B cell (primary cell): ENCODE measurements at regions not wholly inside any gene's neighbourhood (a gene's known extent, or its start where the extent isn't known, plus 50 kb on each side); places are given as distances from the start of the nearest gene placed in this dataset.

ENCODE experiments used
- ATAC-seq: fragments of 200-7000 bp; cut with Tn5 transposase; one replicate; pipeline ENCODE4 v1.10.0; 2021; ENCODE audit warnings: low read depth, mild to moderate bottlenecking, moderate number of reproducible peaks, moderate library complexity
- CTCF ChIA-PET: fragments of 350-600 bp; sonication (Branson Sonifier 250); formaldehyde crosslinking; loops from one replicate; lab custom pipeline; 2021; ENCODE audit warnings: antibody characterized with exemption, inconsistent platforms; lab: Charles Lee
- POLR2A ChIA-PET: fragments of 350-600 bp; sonication (Branson Sonifier 250); formaldehyde crosslinking; loops from one replicate; lab custom pipeline; 2021; ENCODE audit warnings: antibody characterized with exemption; lab: Charles Lee
- DNase-seq: peaks from one replicate; pipeline ENCODE4 v3.0.0; 2013
- H2AFZ ChIP-seq: 2 replicates; pipeline ENCODE4 v1.6.1; 2012; ENCODE audit warnings: mild to moderate bottlenecking, low read depth, low read length; ENCODE audit not compliant: insufficient read depth, poor library complexity, severe bottlenecking
- H3K27ac ChIP-seq, 2 donors: 1 replicate in 1 of 2; 2 replicates in 1 of 2; pipeline ENCODE4 v1.5.1; 2012 to 2013; ENCODE audit warnings: low read length in 2 of 2, mild to moderate bottlenecking in 2 of 2, moderate library complexity in 1 of 2
- H3K27me3 ChIP-seq, 4 experiments: fragments of 200-600 bp in 1 of 4; sonication (generic) in 1 of 4; replicated peaks in 1 of 4; 1 replicate in 2 of 4; 2 replicates in 2 of 4; pipeline versions ENCODE4 v1.6.1 to v1.7.0; 2013 to 2016; ENCODE audit warnings: low read length in 3 of 4, mild to moderate bottlenecking in 2 of 4, mixed read lengths in 1 of 4, moderate library complexity in 1 of 4; ENCODE audit not compliant: insufficient read depth in 4 of 4, control insufficient read depth in 3 of 4; ENCODE audit errors: control extremely low read depth in 1 of 4
- H3K36me3 ChIP-seq, 2 experiments: replicated peaks in 1 of 2; 1 replicate in 1 of 2; 2 replicates in 1 of 2; pipeline versions ENCODE4 v1.6.1 to v1.7.1; 2013; ENCODE audit warnings: low read length in 1 of 2; ENCODE audit not compliant: insufficient read depth in 2 of 2, control insufficient read depth in 1 of 2; ENCODE audit errors: control extremely low read depth in 1 of 2, extremely low read depth in 1 of 2
- H3K4me1 ChIP-seq, 2 donors: fragments of 200-600 bp in 1 of 2; sonication (generic) in 1 of 2; 1 replicate in 1 of 2; 2 replicates in 1 of 2; pipeline versions ENCODE4 v1.5.1 to v1.6.1; 2013 to 2017; ENCODE audit warnings: low read length in 2 of 2; ENCODE audit not compliant: control insufficient read depth in 2 of 2, insufficient read depth in 2 of 2
- H3K4me2 ChIP-seq: replicated peaks from 2 replicates; pipeline ENCODE3; 2012; ENCODE audit warnings: mild to moderate bottlenecking, low read depth, low read length; ENCODE audit not compliant: poor library complexity, severe bottlenecking
- H3K4me3 ChIP-seq, 5 experiments: fragments of 200-600 bp in 1 of 5; sonication (generic) in 1 of 5; 1 replicate in 3 of 5; 2 replicates in 2 of 5; pipeline versions ENCODE4 v1.5.1 to v1.7.0; 2011 to 2016; ENCODE audit warnings: low read length in 4 of 5, mild to moderate bottlenecking in 4 of 5, low read depth in 2 of 5, control low read depth in 1 of 5, moderate library complexity in 1 of 5; ENCODE audit not compliant: insufficient read depth in 1 of 5; ENCODE audit errors: control extremely low read depth in 1 of 5, extremely low read depth in 1 of 5
- H3K79me2 ChIP-seq: fragments of 200-600 bp; sonication (generic); one replicate; pipeline ENCODE4 v1.6.0; 2016; ENCODE audit warnings: low read length; ENCODE audit not compliant: control insufficient read depth, insufficient read depth
- H3K9ac ChIP-seq: fragments of 200-600 bp; sonication (generic); 2 replicates; pipeline ENCODE4 v1.6.1; 2017; ENCODE audit warnings: mild to moderate bottlenecking, low read length, moderate library complexity
- H3K9me3 ChIP-seq, 3 donors: one replicate each; pipeline versions ENCODE4 v1.6.1 to v1.7.1; 2013; ENCODE audit warnings: low read length in 2 of 3; ENCODE audit not compliant: control insufficient read depth in 2 of 3, insufficient read depth in 1 of 3; ENCODE audit errors: control extremely low read depth in 1 of 3
- H4K20me1 ChIP-seq: 2 replicates; pipeline ENCODE4 v1.6.0; 2012; ENCODE audit warnings: mild to moderate bottlenecking, low read length; ENCODE audit not compliant: insufficient read depth, control insufficient read depth, poor library complexity, severe bottlenecking
- H3K27ac Mint-ChIP-seq: one replicate; pipeline ENCODE4 v1.8.0; 2021; ENCODE audit warnings: mixed read lengths
- H3K27me3 Mint-ChIP-seq: one replicate; pipeline ENCODE4 v1.8.0; 2021; ENCODE audit warnings: mixed read lengths
- H3K4me1 Mint-ChIP-seq: one replicate; pipeline ENCODE4 v1.8.0; 2021; ENCODE audit warnings: mixed read lengths
- H3K4me3 Mint-ChIP-seq: one replicate; pipeline ENCODE4 v1.8.0; 2021; ENCODE audit warnings: mixed read lengths
- H3K9me3 Mint-ChIP-seq: one replicate; pipeline ENCODE4 v1.8.0; 2022; ENCODE audit warnings: mixed read lengths; ENCODE audit not compliant: insufficient read depth
- EZH2 ChIP-seq: IDR thresholded peaks from 2 replicates; pipeline ENCODE4 v1.6.1; 2012; ENCODE audit warnings: borderline replicate concordance, low read depth, mild to moderate bottlenecking, moderate library complexity, low read length; ENCODE audit not compliant: insufficient read depth, poor library complexity, severe bottlenecking
- WGBS: methylation state at CpG from one replicate; pipeline ENCODE4 v1.1.5; 2013; ENCODE audit warnings: missing lambda C conversion rate; ENCODE audit not compliant: insufficient coverage; 5-methylcytosine and 5-hydroxymethylcytosine counted together
- intact Hi-C: fragments of 100-400 bp; cut with micrococcal nuclease; formaldehyde crosslinking; loops from one replicate; pipeline ENCODE4 v1.10.0; 2022
- TF ChIP-seq, protein P1 (sequence below): fragments of 200-600 bp; IDR thresholded peaks from one replicate; pipeline ENCODE4 v1.8.0; 2022; ENCODE audit warnings: antibody characterized with exemption, mild to moderate bottlenecking

DNA sequence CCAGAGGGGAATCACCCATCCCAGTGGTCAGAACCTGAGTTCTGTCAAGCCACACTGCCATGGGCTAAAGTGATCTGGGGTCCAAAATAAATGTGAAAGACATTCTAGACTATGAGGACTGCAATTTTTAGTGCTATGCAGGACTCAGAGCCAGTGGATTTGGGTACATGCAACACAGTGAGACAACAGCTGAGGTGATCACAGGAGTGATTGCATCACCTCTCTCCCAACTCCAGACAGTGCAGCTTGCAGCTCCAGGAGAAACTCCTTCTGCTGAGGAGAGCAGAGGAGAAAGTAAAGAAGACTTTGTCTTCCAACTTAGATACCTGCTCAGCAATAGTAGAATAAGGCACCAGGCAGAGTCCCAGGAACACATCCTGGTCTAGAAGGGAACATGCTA is 682.0 kb upstream of the POT1 start:
- no peaks in the 10 kb centered on the region for H4K20me1 ChIP-seq
- H3K27me3 Mint-ChIP-seq, result no peaks in the 10 kb centered on the region
- H3K4me2 ChIP-seq, result no peak overlapping the region
- ChIA-PET CTCF (no interaction called here), POLR2A (no interaction called here)
- peaks cover 3% of the 10 kb centered on the region for H3K9me3 Mint-ChIP-seq
- H3K27ac Mint-ChIP-seq, result no peak overlapping the region
- intact Hi-C loops, result no loop called here
- DNase-seq (no peak), ATAC-seq (no peak)
- H3K4me1 Mint-ChIP-seq, result no peaks in the 10 kb centered on the region
- no peak overlapping the region for H3K9ac ChIP-seq
- H3K36me3 ChIP-seq, result no peaks in the 10 kb centered on the region
- no peak overlapping the region for H3K4me3 ChIP-seq
- H2AFZ ChIP-seq, result no peak overlapping the region
- no peaks in the 10 kb centered on the region for H3K79me2 ChIP-seq
- TF ChIP-seq, protein P1, sequence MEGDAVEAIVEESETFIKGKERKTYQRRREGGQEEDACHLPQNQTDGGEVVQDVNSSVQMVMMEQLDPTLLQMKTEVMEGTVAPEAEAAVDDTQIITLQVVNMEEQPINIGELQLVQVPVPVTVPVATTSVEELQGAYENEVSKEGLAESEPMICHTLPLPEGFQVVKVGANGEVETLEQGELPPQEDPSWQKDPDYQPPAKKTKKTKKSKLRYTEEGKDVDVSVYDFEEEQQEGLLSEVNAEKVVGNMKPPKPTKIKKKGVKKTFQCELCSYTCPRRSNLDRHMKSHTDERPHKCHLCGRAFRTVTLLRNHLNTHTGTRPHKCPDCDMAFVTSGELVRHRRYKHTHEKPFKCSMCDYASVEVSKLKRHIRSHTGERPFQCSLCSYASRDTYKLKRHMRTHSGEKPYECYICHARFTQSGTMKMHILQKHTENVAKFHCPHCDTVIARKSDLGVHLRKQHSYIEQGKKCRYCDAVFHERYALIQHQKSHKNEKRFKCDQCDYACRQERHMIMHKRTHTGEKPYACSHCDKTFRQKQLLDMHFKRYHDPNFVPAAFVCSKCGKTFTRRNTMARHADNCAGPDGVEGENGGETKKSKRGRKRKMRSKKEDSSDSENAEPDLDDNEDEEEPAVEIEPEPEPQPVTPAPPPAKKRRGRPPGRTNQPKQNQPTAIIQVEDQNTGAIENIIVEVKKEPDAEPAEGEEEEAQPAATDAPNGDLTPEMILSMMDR, result no peak
- TF ChIP-seq EZH2, result no peak
- H3K4me1 ChIP-seq, result no peaks in the 10 kb centered on the region
- no peak overlapping the region for H3K4me3 Mint-ChIP-seq
- H3K27me3 ChIP-seq, result no peaks in the 10 kb centered on the region
- peaks cover 0 to 8% (median 0%) of the 10 kb centered on the region in 3 donors for H3K9me3 ChIP-seq
- H3K27ac ChIP-seq, result no peak overlapping the region

DNA sequence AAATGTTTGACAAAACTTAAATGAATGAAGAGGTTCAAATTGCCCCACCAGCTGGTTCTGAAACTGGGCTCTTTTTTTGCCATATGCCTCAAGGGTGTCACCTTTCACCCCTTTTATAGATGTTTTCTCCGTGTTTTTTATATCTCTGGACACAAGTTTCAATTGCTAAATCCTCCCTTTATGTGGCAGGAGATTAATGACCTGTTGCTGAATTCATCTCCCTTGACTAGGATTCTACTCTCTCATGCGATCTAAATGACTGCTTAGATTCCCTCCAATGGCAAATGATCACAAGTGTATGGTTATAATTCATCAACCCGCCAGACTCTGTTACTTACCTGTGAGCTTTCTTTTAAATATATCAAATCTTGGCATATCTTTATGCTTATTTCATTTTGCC is 677.0 kb upstream of the POT1 start:
- Mint-ChIP-seq H3K4me3 (no peak overlapping the region), H3K27ac (no peak overlapping the region), H3K4me1 (no peaks in the 10 kb centered on the region), H3K27me3 (no peaks in the 10 kb centered on the region), H3K9me3 (no peaks in the 10 kb centered on the region)
- intact Hi-C loops, result no loop called here
- H3K9me3 ChIP-seq, result no peaks in the 10 kb centered on the region
- no peaks in the 10 kb centered on the region for H3K4me1 ChIP-seq
- no peaks in the 10 kb centered on the region for H4K20me1 ChIP-seq
- 100% methylated on average over 1 of the region's 3 CpGs for WGBS
- no peaks in the 10 kb centered on the region for H3K27me3 ChIP-seq
- no peak overlapping the region for H3K4me3 ChIP-seq
- no peak overlapping the region for H3K4me2 ChIP-seq
- no peaks in the 10 kb centered on the region for H3K79me2 ChIP-seq
- no peak overlapping the region for H3K9ac ChIP-seq
- no peaks in the 10 kb centered on the region for H3K36me3 ChIP-seq
- ATAC-seq (no peak), DNase-seq (no peak)
- ChIA-PET POLR2A (no interaction called here), CTCF (no interaction called here)
- TF ChIP-seq, protein P1, result no peak
- TF ChIP-seq EZH2, result no peak
- H2AFZ ChIP-seq, result no peak overlapping the region
- H3K27ac ChIP-seq, result no peak overlapping the region
